ENCODE measurements at regions not wholly inside any gene's neighbourhood (a gene's known extent, or its start where the extent isn't known, plus 50 kb on each side); places are given as distances from the start of the nearest gene placed in this dataset.

GRCh38 chr16:9568261-9568660 is 476.8 kb downstream of the HAPSTR1 start:
- no peak for DNase-seq
- no peak for ATAC-seq
- H3K36me3 ChIP-seq (ENCODE audit: low read depth) = no peaks in the 10 kb centered on the region
- no peak for TF ChIP-seq CTCF (IDR thresholded peaks at IDR 0.05)
- no peaks in the 10 kb centered on the region for H3K4me1 ChIP-seq (ENCODE audit: low read depth)
- no peaks in the 10 kb centered on the region for H3K9me3 ChIP-seq
- intact Hi-C loops (cut with DNase I, micrococcal nuclease) = no loop called here
- H3K4me3 ChIP-seq = no peak overlapping the region

- ATAC-seq (no peak), DNase-seq (no peak)
- intact Hi-C loops (cut with DNase I, micrococcal nuclease) = no loop called here
- Histone ChIP-seq H3K36me3 (ENCODE audit: low read depth) (no peaks in the 10 kb centered on the region), H3K4me3 (no peak overlapping the region), H3K9me3 (no peaks in the 10 kb centered on the region), H3K4me1 (ENCODE audit: low read depth) (no peaks in the 10 kb centered on the region)
- TF ChIP-seq CTCF (IDR thresholded peaks at IDR 0.05) = no peak
Measured at GRCh38 chr16:9570521-9570920, 479.1 kb downstream of the HAPSTR1 start.

GRCh38 chr16:9578459-9578858 is 487.0 kb downstream of the HAPSTR1 start:
- intact Hi-C loops (cut with DNase I, micrococcal nuclease) = no loop called here

GRCh38 chr16:9580025-9580424 is 488.6 kb downstream of the HAPSTR1 start:
- ATAC-seq = no peak
- intact Hi-C loops (cut with DNase I, micrococcal nuclease) = no loop called here
- H3K4me3 ChIP-seq = no peak overlapping the region
- DNase-seq = no peak
- no peaks in the 10 kb centered on the region for H3K9me3 ChIP-seq
- TF ChIP-seq CTCF (IDR thresholded peaks at IDR 0.05) = no peak
- H3K36me3 ChIP-seq (ENCODE audit: low read depth) = no peaks in the 10 kb centered on the region
- no peaks in the 10 kb centered on the region for H3K4me1 ChIP-seq (ENCODE audit: low read depth)

More at GRCh38 chr16:9578459-9578858, 487.0 kb downstream of the HAPSTR1 start:
- ATAC-seq (no peak), DNase-seq (no peak)
- no peaks in the 10 kb centered on the region for H3K4me1 ChIP-seq (ENCODE audit: low read depth)
- TF ChIP-seq CTCF (IDR thresholded peaks at IDR 0.05) = no peak
- H3K36me3 ChIP-seq (ENCODE audit: low read depth) = no peaks in the 10 kb centered on the region
- H3K9me3 ChIP-seq = no peaks in the 10 kb centered on the region
- no peak overlapping the region for H3K4me3 ChIP-seq

- ATAC-seq = no peak
Measured at GRCh38 chr16:9593440-9593839, 502.0 kb downstream of the HAPSTR1 start.

More at GRCh38 chr16:9593440-9593839, 502.0 kb downstream of the HAPSTR1 start:
- Histone ChIP-seq H3K4me1 (ENCODE audit: low read depth) (no peaks in the 10 kb centered on the region), H3K36me3 (ENCODE audit: low read depth) (no peaks in the 10 kb centered on the region), H3K4me3 (no peak overlapping the region), H3K9me3 (no peaks in the 10 kb centered on the region)
- no peak for DNase-seq
- intact Hi-C loops (cut with DNase I, micrococcal nuclease) = no loop called here
- no peak for TF ChIP-seq CTCF (IDR thresholded peaks at IDR 0.05)

Measured in mucosa of descending colon (tissue), 3 donors.